GM19035 (cell line): ENCODE measurements at regions not wholly inside any gene's neighbourhood (a gene's known extent, or its start where the extent isn't known, plus 50 kb on each side); places are given as distances from the start of the nearest gene placed in this dataset.
"Not testable (repeated sequence)": the region's sequence is repeated elsewhere in the genome, so short reads cannot be mapped to it uniquely, and the experiment has no call there.

Source experiments
- ATAC-seq: cut with Tn5 transposase; IDR thresholded peaks from one replicate; pipeline ENCODE4 v1.9.1; 2021; ENCODE audit not compliant: unreplicated experiment

GRCh38 chr6:167229586-167229985 lies 61.5 kb upstream of the UNC93A start:
- no peak for ATAC-seq

GRCh38 chr6:167230288-167230687 lies 60.8 kb upstream of the UNC93A start:
- no peak for ATAC-seq

GRCh38 chr6:167232356-167232755 lies 58.8 kb upstream of the UNC93A start:
- ATAC-seq, result no peak

GRCh38 chr6:167233490-167233889 lies 57.6 kb upstream of the UNC93A start:
- ATAC-seq, result no peak

- ATAC-seq, result not testable (repeated sequence)
Measured at GRCh38 chr6:167234576-167234975, 56.5 kb upstream of the UNC93A start.

- ATAC-seq, result no peak
Measured at GRCh38 chr6:167235005-167235404, 56.1 kb upstream of the UNC93A start.

- ATAC-seq, result no peak
Measured at GRCh38 chr6:167235421-167236238, 55.5 kb upstream of the UNC93A start.

GRCh38 chr6:167236239-167236571 lies 54.9 kb upstream of the UNC93A start:
- no peak for ATAC-seq

- no peak for ATAC-seq
Measured at GRCh38 chr6:167237438-167238145, 53.5 kb upstream of the UNC93A start.

- no peak for ATAC-seq
Measured at GRCh38 chr6:167238146-167238693, 52.9 kb upstream of the UNC93A start.

- ATAC-seq, result no peak
Measured at GRCh38 chr6:167238694-167239467, 52.2 kb upstream of the UNC93A start.

- not testable (repeated sequence) for ATAC-seq
Measured at GRCh38 chr6:167239470-167239869, 51.6 kb upstream of the UNC93A start.

- no peak for ATAC-seq
Measured at GRCh38 chr6:167240034-167240541, 51.0 kb upstream of the UNC93A start.
